ENCODE measurements at regions not wholly inside any gene's neighbourhood (a gene's known extent, or its start where the extent isn't known, plus 50 kb on each side); places are given as distances from the start of the nearest gene placed in this dataset.
"Not testable (repeated sequence)": the region's sequence is repeated elsewhere in the genome, so short reads cannot be mapped to it uniquely, and the experiment has no call there.

- ATAC-seq (ENCODE audit: low FRiP score) = no peak
- intact Hi-C loops (cut with DNase I) = no loop called here
- H3K4me3 ChIP-seq (ENCODE audit: low read length in 2 of 2) = no peak overlapping the region
- H3K9me3 ChIP-seq (ENCODE audit: control insufficient read depth, low read length) = no peaks in the 10 kb centered on the region
- no peaks in the 10 kb centered on the region for H3K4me1 ChIP-seq (ENCODE audit: control insufficient read depth in 1 of 2, insufficient read depth in 2 of 2, low read length in 2 of 2)
- no peaks in the 10 kb centered on the region for H3K27me3 ChIP-seq (ENCODE audit: control insufficient read depth in 1 of 2, insufficient read depth in 2 of 2, low read length in 1 of 2)
- DNase-seq = no peak
- 84% methylated on average over 6 of the region's 6 CpGs for WGBS, 2 donors
- H3K27ac ChIP-seq (ENCODE audit: low read depth in 1 of 2, low read length in 2 of 2) = no peak overlapping the region
- H3K36me3 ChIP-seq (ENCODE audit: control insufficient read depth in 1 of 2, insufficient read depth in 2 of 2, low read length in 1 of 2) = no peaks in the 10 kb centered on the region
These were observed 325.9 kb downstream of the PAX3 start for GRCh38 chr2:221972813-221973478.

DNA sequence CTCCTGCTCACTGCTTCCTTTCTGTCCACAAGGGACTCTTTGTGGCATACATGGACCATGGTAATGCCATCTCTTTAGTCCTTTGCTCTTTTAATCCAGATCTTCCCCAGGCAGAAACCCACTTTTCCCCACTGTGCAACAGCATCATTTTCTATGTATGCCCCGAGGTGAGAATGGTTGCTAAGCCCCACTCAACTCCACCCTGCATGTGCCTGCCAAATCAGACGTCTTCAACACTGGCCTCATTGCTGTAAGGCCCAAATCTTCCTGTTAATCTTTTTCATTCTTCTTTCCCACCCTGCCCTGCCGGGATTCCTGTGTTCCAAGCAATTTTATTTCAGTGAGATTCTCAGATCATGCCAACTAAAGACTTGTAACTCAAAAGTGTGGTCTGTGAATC is 328.4 kb downstream of the PAX3 start:
- Histone ChIP-seq H3K36me3 (ENCODE audit: control insufficient read depth in 1 of 2, insufficient read depth in 2 of 2, low read length in 1 of 2) (no peaks in the 10 kb centered on the region), H3K9me3 (ENCODE audit: control insufficient read depth, low read length) (no peaks in the 10 kb centered on the region), H3K27me3 (ENCODE audit: control insufficient read depth in 1 of 2, insufficient read depth in 2 of 2, low read length in 1 of 2) (no peaks in the 10 kb centered on the region), H3K4me1 (ENCODE audit: control insufficient read depth in 1 of 2, insufficient read depth in 2 of 2, low read length in 2 of 2) (no peaks in the 10 kb centered on the region), H3K27ac (ENCODE audit: low read depth in 1 of 2, low read length in 2 of 2) (no peak overlapping the region), H3K4me3 (ENCODE audit: low read length in 2 of 2) (no peak overlapping the region)
- WGBS, 2 donors = 37 to 39% methylated on average over 3 of the region's 3 CpGs
- intact Hi-C loops (cut with DNase I) = no loop called here
- no peak for ATAC-seq (ENCODE audit: low FRiP score)
- no peak for DNase-seq

DNA sequence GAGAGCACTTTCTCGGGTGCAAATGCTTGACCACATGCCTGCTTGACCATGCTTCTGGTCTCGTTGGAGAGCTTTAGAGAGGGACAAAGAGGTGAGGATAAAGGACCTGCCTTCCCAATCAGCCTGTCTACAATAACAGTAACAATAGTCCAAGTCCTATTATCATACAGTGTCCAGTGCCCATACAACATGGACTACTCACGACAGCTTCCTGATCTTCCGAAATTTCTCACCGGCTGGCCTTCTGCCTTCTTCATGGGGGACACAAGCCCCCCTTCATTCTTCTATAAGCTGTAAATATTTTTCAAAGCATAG is 329.0 kb downstream of the PAX3 start:
- H3K9me3 ChIP-seq (ENCODE audit: control insufficient read depth, low read length) = no peaks in the 10 kb centered on the region
- no peaks in the 10 kb centered on the region for H3K36me3 ChIP-seq (ENCODE audit: control insufficient read depth in 1 of 2, insufficient read depth in 2 of 2, low read length in 1 of 2)
- DNase-seq = no peak
- H3K4me3 ChIP-seq (ENCODE audit: low read length in 2 of 2) = no peak overlapping the region
- H3K27me3 ChIP-seq (ENCODE audit: control insufficient read depth in 1 of 2, insufficient read depth in 2 of 2, low read length in 1 of 2) = no peaks in the 10 kb centered on the region
- ATAC-seq (ENCODE audit: low FRiP score) = no peak
- no peak overlapping the region for H3K27ac ChIP-seq (ENCODE audit: low read depth in 1 of 2, low read length in 2 of 2)
- intact Hi-C loops (cut with DNase I) = loop anchor here in 1 of 2 donors (10.0 kb wide), 2 partner anchors 395 to 1285 kb away; partner anchors contain the start of gene EPHA4
- H3K4me1 ChIP-seq (ENCODE audit: control insufficient read depth in 1 of 2, insufficient read depth in 2 of 2, low read length in 2 of 2) = no peaks in the 10 kb centered on the region
- 85 to 87% methylated on average over 5 of the region's 5 CpGs for WGBS, 2 donors

- Histone ChIP-seq H3K4me1 (ENCODE audit: control insufficient read depth in 1 of 2, insufficient read depth in 2 of 2, low read length in 2 of 2) (no peaks in the 10 kb centered on the region), H3K27ac (ENCODE audit: low read depth in 1 of 2, low read length in 2 of 2) (no peak overlapping the region), H3K36me3 (ENCODE audit: control insufficient read depth in 1 of 2, insufficient read depth in 2 of 2, low read length in 1 of 2) (no peaks in the 10 kb centered on the region), H3K9me3 (ENCODE audit: control insufficient read depth, low read length) (no peaks in the 10 kb centered on the region), H3K4me3 (ENCODE audit: low read length in 2 of 2) (no peak overlapping the region), H3K27me3 (ENCODE audit: control insufficient read depth in 1 of 2, insufficient read depth in 2 of 2, low read length in 1 of 2) (no peaks in the 10 kb centered on the region)
- intact Hi-C loops (cut with DNase I) = loop anchor here in 1 of 2 donors (10.0 kb wide), 2 partner anchors 394 to 1284 kb away; partner anchors contain the start of gene EPHA4
- WGBS, 2 donors = 43 to 49% methylated on average over 7 of the region's 7 CpGs
- DNase-seq (no peak), ATAC-seq (ENCODE audit: low FRiP score) (no peak)
These were observed 329.5 kb downstream of the PAX3 start for GRCh38 chr2:221969087-221969829.

- DNase-seq (no peak), ATAC-seq (ENCODE audit: low FRiP score) (no peak)
- no peak overlapping the region for H3K4me3 ChIP-seq (ENCODE audit: low read length in 2 of 2)
- no peaks in the 10 kb centered on the region for H3K4me1 ChIP-seq (ENCODE audit: control insufficient read depth in 1 of 2, insufficient read depth in 2 of 2, low read length in 2 of 2)
- no peaks in the 10 kb centered on the region for H3K9me3 ChIP-seq (ENCODE audit: control insufficient read depth, low read length)
- H3K27me3 ChIP-seq (ENCODE audit: control insufficient read depth in 1 of 2, insufficient read depth in 2 of 2, low read length in 1 of 2) = no peaks in the 10 kb centered on the region
- H3K27ac ChIP-seq (ENCODE audit: low read depth in 1 of 2, low read length in 2 of 2) = no peak overlapping the region
- intact Hi-C loops (cut with DNase I) = loop anchor here in 1 of 2 donors (10.0 kb wide), 2 partner anchors 387 to 1277 kb away; partner anchors contain the start of gene EPHA4
- WGBS, 2 donors = 88 to 89% methylated on average over 5 of the region's 5 CpGs
- H3K36me3 ChIP-seq (ENCODE audit: control insufficient read depth in 1 of 2, insufficient read depth in 2 of 2, low read length in 1 of 2) = no peaks in the 10 kb centered on the region
These were observed 336.6 kb downstream of the PAX3 start for GRCh38 chr2:221962186-221962585.

DNA sequence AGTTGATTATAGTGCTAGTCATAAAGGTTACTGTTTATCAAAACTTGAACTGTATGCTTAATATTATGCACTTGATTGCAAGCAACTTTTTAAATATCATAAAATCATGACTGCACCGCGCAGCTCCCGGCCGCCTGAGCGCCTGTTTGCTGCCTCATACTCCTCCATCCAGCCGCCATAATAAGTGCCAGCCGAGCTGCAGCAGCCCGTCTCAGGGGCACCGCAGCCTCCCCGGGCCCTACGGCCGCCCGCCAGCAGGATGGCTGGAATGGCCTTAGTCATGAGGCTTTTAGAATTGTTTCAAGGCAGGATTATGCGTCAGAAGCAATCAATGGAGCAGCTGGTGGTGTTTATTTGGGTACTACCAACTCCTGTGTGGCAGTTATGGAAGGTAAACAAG is 337.2 kb downstream of the PAX3 start:
- intact Hi-C loops (cut with DNase I) = loop anchor here in 1 of 2 donors (10.0 kb wide), 2 partner anchors 387 to 1277 kb away; partner anchors contain the start of gene EPHA4
- Histone ChIP-seq H3K36me3 (ENCODE audit: control insufficient read depth in 1 of 2, insufficient read depth in 2 of 2, low read length in 1 of 2) (no peaks in the 10 kb centered on the region), H3K9me3 (ENCODE audit: control insufficient read depth, low read length) (no peaks in the 10 kb centered on the region), H3K27ac (ENCODE audit: low read depth in 1 of 2, low read length in 2 of 2) (no peak overlapping the region), H3K4me3 (ENCODE audit: low read length in 2 of 2) (no peak overlapping the region), H3K27me3 (ENCODE audit: control insufficient read depth in 1 of 2, insufficient read depth in 2 of 2, low read length in 1 of 2) (no peaks in the 10 kb centered on the region), H3K4me1 (ENCODE audit: control insufficient read depth in 1 of 2, insufficient read depth in 2 of 2, low read length in 2 of 2) (no peaks in the 10 kb centered on the region)
- whole genome bisulfite sequencing, 2 donors = 96% methylated on average over 14 of the region's 14 CpGs
- ATAC-seq (ENCODE audit: low FRiP score) (no peak), DNase-seq (no peak)

DNA sequence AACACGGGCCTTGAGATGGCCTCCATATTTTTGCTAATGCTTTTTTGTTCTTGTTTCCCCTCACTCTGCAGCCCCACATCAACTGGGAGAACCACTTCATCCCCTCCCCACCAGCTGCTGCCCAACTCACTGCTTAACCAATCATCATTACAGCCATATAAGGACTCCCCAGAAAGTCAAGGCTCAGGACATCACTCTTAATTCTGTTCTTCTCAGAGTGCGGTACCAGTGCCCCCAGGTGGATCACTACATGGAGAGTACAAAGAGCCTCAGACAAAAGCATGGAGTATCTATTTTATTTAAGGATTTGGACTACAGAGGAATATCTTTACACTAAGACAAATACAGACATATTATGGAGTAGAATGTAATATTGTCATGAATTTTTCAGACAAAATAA is 340.6 kb downstream of the PAX3 start:
- no peaks in the 10 kb centered on the region for H3K36me3 ChIP-seq (ENCODE audit: control insufficient read depth in 1 of 2, insufficient read depth in 2 of 2, low read length in 1 of 2)
- H3K4me3 ChIP-seq (ENCODE audit: low read length in 2 of 2) = no peak overlapping the region
- no peaks in the 10 kb centered on the region for H3K27me3 ChIP-seq (ENCODE audit: control insufficient read depth in 1 of 2, insufficient read depth in 2 of 2, low read length in 1 of 2)
- no peak overlapping the region for H3K27ac ChIP-seq (ENCODE audit: low read depth in 1 of 2, low read length in 2 of 2)
- no peaks in the 10 kb centered on the region for H3K4me1 ChIP-seq (ENCODE audit: control insufficient read depth in 1 of 2, insufficient read depth in 2 of 2, low read length in 2 of 2)
- ATAC-seq (ENCODE audit: low FRiP score) (no peak), DNase-seq (no peak)
- no peaks in the 10 kb centered on the region for H3K9me3 ChIP-seq (ENCODE audit: control insufficient read depth, low read length)
- WGBS, 2 donors = 87 to 90% methylated on average over 2 of the region's 2 CpGs
- intact Hi-C loops (cut with DNase I) = no loop called here

GRCh38 chr2:221948076-221948475 is 350.7 kb downstream of the PAX3 start:
- ATAC-seq (ENCODE audit: low FRiP score) = no peak
- WGBS, 2 donors = 88 to 91% methylated on average over 8 of the region's 8 CpGs
- no peaks in the 10 kb centered on the region for H3K36me3 ChIP-seq (ENCODE audit: control insufficient read depth in 1 of 2, insufficient read depth in 2 of 2, low read length in 1 of 2)
- H3K9me3 ChIP-seq (ENCODE audit: control insufficient read depth, low read length) = peaks cover 1% of the 10 kb centered on the region
- no peak overlapping the region for H3K4me3 ChIP-seq (ENCODE audit: low read length in 2 of 2)
- intact Hi-C loops (cut with DNase I) = no loop called here
- DNase-seq = no peak
- H3K27ac ChIP-seq (ENCODE audit: low read depth in 1 of 2, low read length in 2 of 2) = no peak overlapping the region
- H3K27me3 ChIP-seq (ENCODE audit: control insufficient read depth in 1 of 2, insufficient read depth in 2 of 2, low read length in 1 of 2) = no peaks in the 10 kb centered on the region
- H3K4me1 ChIP-seq (ENCODE audit: control insufficient read depth in 1 of 2, insufficient read depth in 2 of 2, low read length in 2 of 2) = no peaks in the 10 kb centered on the region

DNA sequence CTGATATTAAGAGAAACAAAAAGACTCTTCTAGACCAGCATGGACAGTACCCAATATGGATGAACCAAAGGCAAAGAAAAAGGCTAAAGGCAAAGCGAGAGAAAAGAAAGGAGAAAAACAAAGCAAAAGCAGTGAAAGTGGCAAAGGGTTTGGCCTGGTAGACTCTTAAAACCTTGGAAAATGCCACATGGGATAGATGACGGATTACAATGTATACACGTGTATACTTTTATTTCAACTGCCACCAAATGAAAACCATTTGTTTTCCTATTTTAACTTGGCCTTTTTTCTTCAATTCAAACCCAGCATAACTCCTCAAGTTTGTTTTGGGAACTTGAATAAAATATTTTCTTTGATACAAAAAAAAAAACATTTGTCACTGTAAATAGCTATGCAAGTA is 354.3 kb downstream of the PAX3 start:
- H3K36me3 ChIP-seq (ENCODE audit: control insufficient read depth in 1 of 2, insufficient read depth in 2 of 2, low read length in 1 of 2); H3K27ac ChIP-seq (ENCODE audit: low read depth in 1 of 2, low read length in 2 of 2); H3K27me3 ChIP-seq (ENCODE audit: control insufficient read depth in 1 of 2, insufficient read depth in 2 of 2, low read length in 1 of 2); H3K4me1 ChIP-seq (ENCODE audit: control insufficient read depth in 1 of 2, insufficient read depth in 2 of 2, low read length in 2 of 2); DNase-seq; intact Hi-C loops (cut with DNase I); H3K4me3 ChIP-seq (ENCODE audit: low read length in 2 of 2); ATAC-seq (ENCODE audit: low FRiP score); H3K9me3 ChIP-seq (ENCODE audit: control insufficient read depth, low read length): not testable (repeated sequence)
- WGBS, 2 donors = 76 to 84% methylated on average over 3 of the region's 3 CpGs
